GM12801 (cell line): ENCODE measurements at regions not wholly inside any gene's neighbourhood (a gene's known extent, or its start where the extent isn't known, plus 50 kb on each side); places are given as distances from the start of the nearest gene placed in this dataset.

ENCODE experiments used
- CTCF ChIP-seq: IDR thresholded peaks from one replicate; pipeline ENCODE4 v1.5.1; 2011; ENCODE audit warnings: control low read depth; ENCODE audit not compliant: insufficient read length; ENCODE audit errors: extremely low read depth

GRCh38 chr21:28579986-28580550 lies 412.6 kb downstream of the LTN1 start:
- TF ChIP-seq CTCF = no peak

- no peak for TF ChIP-seq CTCF
Observed at GRCh38 chr21:28568692-28569091, 424.0 kb downstream of the LTN1 start.

GRCh38 chr21:28561772-28562171 lies 430.9 kb downstream of the LTN1 start:
- TF ChIP-seq CTCF = no peak

- no peak for TF ChIP-seq CTCF
Observed at GRCh38 chr21:28554660-28555475, 437.8 kb downstream of the LTN1 start.

GRCh38 chr21:28550057-28550825 lies 442.4 kb downstream of the LTN1 start:
- no peak for TF ChIP-seq CTCF

GRCh38 chr21:28548291-28548690 lies 444.4 kb downstream of the LTN1 start:
- no peak for TF ChIP-seq CTCF

- no peak for TF ChIP-seq CTCF
Observed at GRCh38 chr21:28547766-28548165, 444.9 kb downstream of the LTN1 start.
